Duodenal mucosa (tissue), 2 donors: ENCODE measurements at regions not wholly inside any gene's neighbourhood (a gene's known extent, or its start where the extent isn't known, plus 50 kb on each side); places are given as distances from the start of the nearest gene placed in this dataset.

Experiments used
- H3K27ac ChIP-seq: one replicate; pipeline ENCODE4 v1.7.0; 2013; ENCODE audit warnings: low read depth, low read length
- H3K27me3 ChIP-seq, 2 donors: one replicate each; pipeline ENCODE4 v1.7.0; 2013; ENCODE audit warnings: low read length in 2 of 2, control low read depth in 1 of 2; ENCODE audit not compliant: insufficient read depth in 2 of 2, control insufficient read depth in 1 of 2
- H3K36me3 ChIP-seq, 2 donors: one replicate each; pipeline ENCODE4 v1.7.0; 2013; ENCODE audit warnings: low read length in 2 of 2, control low read depth in 1 of 2; ENCODE audit not compliant: insufficient read depth in 2 of 2, control insufficient read depth in 1 of 2
- H3K4me1 ChIP-seq, 2 donors: one replicate each; pipeline ENCODE4 v1.7.0; 2013; ENCODE audit warnings: low read length in 2 of 2, control low read depth in 1 of 2; ENCODE audit not compliant: insufficient read depth in 2 of 2, control insufficient read depth in 1 of 2
- H3K4me3 ChIP-seq, 2 donors: one replicate each; pipeline ENCODE4 v1.7.0; 2013; ENCODE audit warnings: low read length in 2 of 2, low read depth in 1 of 2
- H3K9ac ChIP-seq, 2 donors: one replicate each; pipeline ENCODE4 v1.7.0; 2013; ENCODE audit warnings: low read length in 2 of 2, low read depth in 1 of 2
- H3K9me3 ChIP-seq, 2 donors: one replicate each; pipeline ENCODE4 v1.7.0; 2013; ENCODE audit warnings: low read length in 2 of 2, control low read depth in 1 of 2; ENCODE audit not compliant: control insufficient read depth in 1 of 2

- Histone ChIP-seq H3K4me1 (no peaks in the 10 kb centered on the region), H3K27ac (no peak overlapping the region), H3K9ac (peak overlapping the region in 1 of 2 donors; percentile 23), H3K9me3 (no peaks in the 10 kb centered on the region), H3K36me3 (no peaks in the 10 kb centered on the region), H3K27me3 (no peaks in the 10 kb centered on the region), H3K4me3 (no peak overlapping the region)
Measured at GRCh38 chr10:10796061-10796773, 221.5 kb upstream of the CELF2 start.

- no peaks in the 10 kb centered on the region for H3K27me3 ChIP-seq
- H3K4me1 ChIP-seq, result no peaks in the 10 kb centered on the region
- no peaks in the 10 kb centered on the region for H3K9me3 ChIP-seq
- H3K27ac ChIP-seq, result no peak overlapping the region
- H3K36me3 ChIP-seq, result no peaks in the 10 kb centered on the region
- no peak overlapping the region for H3K4me3 ChIP-seq
- peak overlapping the region in 1 of 2 donors; percentile 23 for H3K9ac ChIP-seq
Measured at GRCh38 chr10:10796774-10797415, 220.8 kb upstream of the CELF2 start.

- Histone ChIP-seq H3K4me3 (no peak overlapping the region), H3K9me3 (no peaks in the 10 kb centered on the region), H3K36me3 (no peaks in the 10 kb centered on the region), H3K27me3 (no peaks in the 10 kb centered on the region), H3K9ac (peak overlapping the region in 1 of 2 donors; percentile 18), H3K4me1 (no peaks in the 10 kb centered on the region), H3K27ac (peak overlapping the region; percentile 32)
Measured at GRCh38 chr10:10797513-10797912, 220.2 kb upstream of the CELF2 start.

- Histone ChIP-seq H3K36me3 (no peaks in the 10 kb centered on the region), H3K9me3 (no peaks in the 10 kb centered on the region), H3K4me3 (peak overlapping the region in 1 of 2 donors; percentile 35), H3K9ac (peak overlapping the region in 1 of 2 donors; percentile 6), H3K27ac (peak overlapping the region; percentile 18), H3K4me1 (no peaks in the 10 kb centered on the region), H3K27me3 (no peaks in the 10 kb centered on the region)
Measured at GRCh38 chr10:10798102-10798863, 219.4 kb upstream of the CELF2 start.

GRCh38 chr10:10798864-10799192, 218.8 kb upstream of the CELF2 start:
- Histone ChIP-seq H3K27me3 (no peaks in the 10 kb centered on the region), H3K9me3 (no peaks in the 10 kb centered on the region), H3K4me3 (no peak overlapping the region), H3K9ac (no peak overlapping the region), H3K27ac (no peak overlapping the region), H3K36me3 (no peaks in the 10 kb centered on the region), H3K4me1 (no peaks in the 10 kb centered on the region)

GRCh38 chr10:10800961-10801360, 216.7 kb upstream of the CELF2 start:
- Histone ChIP-seq H3K27me3 (no peaks in the 10 kb centered on the region), H3K9me3 (no peaks in the 10 kb centered on the region), H3K9ac (no peak overlapping the region), H3K36me3 (no peaks in the 10 kb centered on the region), H3K4me3 (no peak overlapping the region), H3K4me1 (no peaks in the 10 kb centered on the region), H3K27ac (no peak overlapping the region)

GRCh38 chr10:10803278-10803677, 214.4 kb upstream of the CELF2 start:
- H3K4me3 ChIP-seq, result no peak overlapping the region
- no peaks in the 10 kb centered on the region for H3K9me3 ChIP-seq
- no peaks in the 10 kb centered on the region for H3K36me3 ChIP-seq
- no peak overlapping the region for H3K27ac ChIP-seq
- no peaks in the 10 kb centered on the region for H3K4me1 ChIP-seq
- H3K27me3 ChIP-seq, result no peaks in the 10 kb centered on the region
- no peak overlapping the region for H3K9ac ChIP-seq

- no peaks in the 10 kb centered on the region for H3K36me3 ChIP-seq
- H3K27me3 ChIP-seq, result no peaks in the 10 kb centered on the region
- no peaks in the 10 kb centered on the region for H3K9me3 ChIP-seq
- no peak overlapping the region for H3K27ac ChIP-seq
- H3K4me1 ChIP-seq, result no peaks in the 10 kb centered on the region
- H3K4me3 ChIP-seq, result no peak overlapping the region
- H3K9ac ChIP-seq, result no peak overlapping the region
Measured at GRCh38 chr10:10804061-10804460, 213.6 kb upstream of the CELF2 start.

GRCh38 chr10:10804998-10805740, 212.5 kb upstream of the CELF2 start:
- Histone ChIP-seq H3K27me3 (no peaks in the 10 kb centered on the region), H3K9ac (no peak overlapping the region), H3K27ac (no peak overlapping the region), H3K4me3 (no peak overlapping the region), H3K4me1 (no peaks in the 10 kb centered on the region), H3K36me3 (no peaks in the 10 kb centered on the region), H3K9me3 (no peaks in the 10 kb centered on the region)

GRCh38 chr10:10807106-10807505, 210.6 kb upstream of the CELF2 start:
- Histone ChIP-seq H3K9ac (no peak overlapping the region), H3K9me3 (no peaks in the 10 kb centered on the region), H3K4me3 (no peak overlapping the region), H3K27me3 (no peaks in the 10 kb centered on the region), H3K4me1 (no peaks in the 10 kb centered on the region), H3K36me3 (no peaks in the 10 kb centered on the region), H3K27ac (no peak overlapping the region)
